Gastrocnemius medialis (tissue), 4 donors: ENCODE measurements at regions not wholly inside any gene's neighbourhood (a gene's known extent, or its start where the extent isn't known, plus 50 kb on each side); places are given as distances from the start of the nearest gene placed in this dataset.

Experiments
- CTCF ChIP-seq, 5 experiments: fragments of 450-650 bp in 3 of 5; fragments of 200-600 bp in 2 of 5; sonication (generic) in 2 of 5; IDR thresholded peaks in 4 of 5; conservative IDR thresholded peaks in 1 of 5; 1 replicate in 4 of 5; 2 replicates in 1 of 5; pipeline ENCODE4 v1.5.1; 2016 to 2019; ENCODE audit warnings: antibody characterized with exemption in 5 of 5, mild to moderate bottlenecking in 3 of 5, moderate library complexity in 3 of 5
- POLR2A ChIP-seq, 2 donors: fragments of 450-650 bp; IDR thresholded peaks; one replicate each; pipeline ENCODE4 v1.6.1; 2017; ENCODE audit warnings: antibody characterized with exemption in 2 of 2, mild to moderate bottlenecking in 2 of 2, moderate library complexity in 2 of 2

DNA sequence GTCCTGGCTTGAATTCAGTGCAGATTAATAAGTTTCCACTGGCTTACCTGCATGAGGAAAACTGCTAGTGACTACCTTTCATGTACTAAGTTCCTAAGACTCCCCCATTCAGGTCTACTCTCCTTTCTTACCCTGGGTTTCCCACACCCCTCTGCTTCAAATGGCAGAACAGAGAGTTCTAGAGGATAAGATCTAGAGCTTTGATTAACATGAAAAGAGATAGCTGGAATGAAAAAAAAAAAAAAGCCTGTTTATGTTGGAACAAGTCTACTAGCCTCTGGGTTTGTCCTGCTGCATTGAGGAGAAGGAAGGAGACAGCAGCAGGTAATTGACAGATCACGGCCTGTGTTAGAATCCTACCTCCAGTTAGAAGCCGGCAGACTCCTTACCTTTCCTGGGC lies 201.4 kb upstream of the SOX4 start:
- TF ChIP-seq POLR2A (IDR thresholded peaks at IDR 0.05) (no peak), CTCF (IDR thresholded peaks at IDR 0.05 in 4 of 5, conservative IDR thresholded peaks at IDR 0.05 in 1 of 5) (no peak)
